ENCODE measurements at regions not wholly inside any gene's neighbourhood (a gene's known extent, or its start where the extent isn't known, plus 50 kb on each side); places are given as distances from the start of the nearest gene placed in this dataset.
"Not testable (repeated sequence)": the region's sequence is repeated elsewhere in the genome, so short reads cannot be mapped to it uniquely, and the experiment has no call there.

DNA sequence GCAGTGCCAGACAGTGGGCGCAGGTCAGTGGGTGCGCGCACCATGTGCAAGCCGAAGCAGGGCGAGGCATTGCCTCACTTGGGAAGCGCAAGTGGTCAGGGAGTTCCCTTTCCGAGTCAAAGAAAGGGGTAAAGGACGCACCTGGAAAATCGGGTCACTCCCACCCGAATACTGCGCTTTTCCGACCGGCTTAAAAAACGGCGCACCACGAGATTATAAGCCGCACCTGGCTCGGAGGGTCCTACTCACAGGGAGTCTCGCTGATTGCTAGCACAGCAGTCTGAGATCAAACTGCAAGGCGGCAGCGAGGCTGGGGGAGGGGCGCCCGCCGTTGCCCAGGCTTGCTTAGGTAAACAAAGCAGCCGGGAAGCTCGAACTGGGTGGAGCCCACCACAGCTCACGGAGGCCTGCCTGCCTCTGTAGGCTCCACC is 77.9 kb downstream of the NR4A2 start:
- DNase-seq (ENCODE audit: low spot score): not testable (repeated sequence)

- no peak for DNase-seq (ENCODE audit: low spot score)
Measured at GRCh38 chr2:156253765-156254164, 78.8 kb downstream of the NR4A2 start.

- DNase-seq (ENCODE audit: low spot score): no peak
Measured at GRCh38 chr2:156242874-156243273, 89.6 kb downstream of the NR4A2 start.

DNA sequence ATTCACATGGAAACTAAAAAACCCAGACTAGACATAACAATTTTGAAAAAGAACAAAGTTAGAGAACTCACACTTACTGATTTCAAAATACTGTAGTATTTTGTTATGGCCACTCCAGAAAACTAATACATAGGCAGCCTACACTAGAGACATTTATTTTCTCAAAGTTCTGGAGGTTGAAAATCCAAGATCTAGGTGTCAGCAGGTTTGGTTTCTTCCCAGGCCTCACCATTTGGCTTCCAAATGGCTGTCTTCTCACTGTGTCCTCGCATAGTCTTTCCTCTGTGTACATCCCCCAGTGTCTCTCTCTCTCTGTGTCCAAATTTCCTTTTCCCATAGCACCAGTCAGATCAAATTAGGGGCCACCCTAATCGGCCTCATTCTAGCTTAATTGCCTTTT is 95.0 kb downstream of the NR4A2 start:
- no peak for DNase-seq (ENCODE audit: low spot score)

DNA sequence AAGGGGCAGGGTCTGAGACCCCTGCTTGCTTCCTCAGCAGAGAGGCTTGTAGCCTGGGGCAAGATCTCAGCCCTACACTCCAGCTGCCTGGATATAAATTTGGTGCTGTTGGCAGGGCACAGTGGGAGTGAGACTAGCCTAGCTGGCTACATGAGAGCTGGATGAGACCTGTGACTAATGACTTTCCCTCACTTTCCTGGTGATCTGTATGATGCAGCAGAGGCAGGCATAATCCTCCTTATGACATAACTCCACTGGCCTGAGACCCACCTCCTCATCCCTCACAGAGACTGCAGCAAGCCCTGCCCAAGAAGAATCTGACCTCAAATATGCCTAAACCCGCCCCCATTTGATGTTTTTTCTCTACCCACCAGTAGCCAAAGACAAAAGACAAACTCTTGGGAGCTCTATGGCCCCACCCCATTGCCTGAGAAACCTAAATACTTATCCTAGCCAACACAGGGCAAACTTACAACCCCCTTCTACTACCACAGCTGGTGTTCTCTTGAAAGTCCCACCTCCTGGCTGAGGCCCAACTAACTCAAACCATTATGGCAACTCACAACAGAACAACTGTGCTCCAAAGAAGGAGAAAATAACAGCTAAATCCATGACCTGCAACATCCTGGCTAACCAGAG is 102.7 kb downstream of the NR4A2 start:
- no peak for DNase-seq (ENCODE audit: low spot score)

GRCh38 chr2:156223328-156223727 is 109.2 kb downstream of the NR4A2 start:
- DNase-seq (ENCODE audit: low spot score): not testable (repeated sequence)

- DNase-seq (ENCODE audit: low spot score): no peak
Measured at GRCh38 chr2:156221703-156222102, 110.8 kb downstream of the NR4A2 start.

DNA sequence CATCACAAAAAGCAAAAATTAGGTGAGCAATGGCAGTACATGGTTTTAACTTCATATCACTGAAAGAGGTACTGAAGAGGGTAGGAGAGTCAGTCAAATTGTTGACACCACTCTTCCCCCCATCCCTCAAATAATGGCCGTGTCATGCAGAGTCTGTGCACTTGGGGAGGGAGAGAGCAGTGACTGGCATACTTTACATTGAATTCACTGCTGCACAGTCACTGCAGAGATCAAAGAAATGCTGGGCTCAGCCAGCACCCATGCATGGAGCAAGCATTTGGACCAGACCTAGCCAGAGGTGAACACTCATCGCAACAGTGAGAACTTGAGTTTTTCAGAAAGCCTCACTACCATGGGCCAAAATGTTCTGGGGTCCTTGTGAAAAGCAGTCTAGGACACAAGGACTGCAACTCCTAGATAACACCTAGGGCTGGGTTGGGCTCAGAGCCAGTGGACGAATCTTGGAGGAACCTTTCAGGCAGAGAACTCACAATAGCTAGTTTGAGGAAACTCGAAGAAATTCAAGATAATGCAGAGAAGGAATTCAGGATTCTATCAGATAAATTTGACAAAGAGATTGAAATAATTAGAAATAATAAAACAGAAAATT is 112.9 kb downstream of the NR4A2 start:
- no peak for DNase-seq (ENCODE audit: low spot score)

- no peak for DNase-seq (ENCODE audit: low spot score)
Measured at GRCh38 chr2:156215656-156216055, 116.9 kb downstream of the NR4A2 start.

DNA sequence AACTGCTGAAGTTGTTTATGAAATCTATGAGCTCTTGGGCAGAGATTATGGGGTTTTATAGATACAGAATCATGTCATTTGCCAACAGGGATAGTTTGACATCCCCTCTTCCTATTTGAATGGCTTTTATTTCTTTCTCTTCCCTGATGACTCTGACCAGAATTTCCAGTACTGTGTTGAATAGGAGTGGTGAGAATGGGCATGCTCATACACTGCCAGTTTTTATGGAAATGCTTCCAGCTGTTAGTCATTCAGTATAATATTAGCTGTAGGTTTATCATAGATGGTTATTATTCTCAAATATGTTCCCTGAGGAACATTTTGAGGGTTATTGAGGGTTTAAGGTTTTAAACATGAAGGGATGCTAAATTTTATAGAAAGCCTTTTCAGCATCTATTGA is 121.2 kb downstream of the NR4A2 start:
- DNase-seq (ENCODE audit: low spot score): no peak

- no peak for DNase-seq (ENCODE audit: low spot score)
Measured at GRCh38 chr2:156206355-156206754, 126.2 kb downstream of the NR4A2 start.

DNA sequence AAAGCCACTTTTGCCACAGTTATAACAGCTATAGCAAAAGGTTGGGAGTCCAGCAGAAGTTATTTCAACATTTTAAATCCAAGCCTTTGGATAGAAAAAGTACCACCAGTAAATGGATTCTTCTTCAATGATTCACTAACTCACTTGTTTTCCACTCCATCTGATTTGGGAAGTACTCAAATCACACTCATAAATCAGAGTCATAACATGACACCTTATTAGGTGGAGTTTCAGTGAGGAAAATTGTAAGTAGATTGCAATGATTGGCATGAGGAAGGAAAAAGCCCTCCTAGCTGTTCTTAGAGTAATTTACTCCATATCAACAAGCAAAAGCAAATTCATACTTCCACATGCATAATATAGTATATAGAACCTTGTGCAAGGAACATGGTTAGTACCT is 132.9 kb downstream of the NR4A2 start:
- DNase-seq (ENCODE audit: low spot score): no peak

DNA sequence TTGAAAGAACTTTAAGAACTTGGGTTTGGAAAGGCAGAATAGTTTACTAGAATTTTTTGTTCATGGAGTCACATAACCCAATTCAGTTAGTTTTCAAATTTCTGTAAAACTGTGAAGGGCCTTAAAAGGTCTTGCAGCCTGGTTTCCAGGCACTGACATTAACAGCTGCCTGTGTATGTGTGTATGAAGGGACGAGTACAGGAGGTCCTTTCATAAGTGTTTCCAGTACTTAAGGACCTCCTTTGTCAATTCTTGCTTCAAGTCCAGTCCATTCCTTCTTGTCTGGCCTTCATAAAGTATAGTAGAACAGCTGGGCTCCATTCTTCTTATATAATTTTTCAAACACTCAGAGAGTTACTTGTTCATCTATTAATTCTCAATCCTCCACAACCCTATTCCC is 136.5 kb downstream of the NR4A2 start:
- DNase-seq (ENCODE audit: low spot score): no peak

GRCh38 chr2:156192468-156192867 is 140.1 kb downstream of the NR4A2 start:
- DNase-seq (ENCODE audit: low spot score): no peak

DNA sequence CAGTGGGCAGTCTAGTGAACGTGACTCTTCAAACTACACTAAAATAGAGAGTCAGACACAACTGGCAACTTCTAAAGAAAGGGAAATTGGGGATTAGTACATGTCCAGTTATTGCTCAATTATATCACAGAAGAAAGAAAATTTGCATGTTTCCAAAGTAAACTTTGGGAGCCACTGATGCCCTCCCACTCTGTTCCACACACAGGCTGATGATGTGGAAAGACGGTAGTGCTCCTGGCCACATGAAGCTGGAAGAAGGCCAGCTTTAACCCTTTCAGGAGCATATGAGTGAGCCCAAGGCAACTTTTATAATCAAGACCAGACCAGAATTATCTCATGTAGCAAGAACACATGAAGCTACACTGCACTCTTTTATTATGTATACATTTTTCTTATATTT is 141.0 kb downstream of the NR4A2 start:
- no peak for DNase-seq (ENCODE audit: low spot score)

GRCh38 chr2:156190517-156190916 is 142.0 kb downstream of the NR4A2 start:
- DNase-seq (ENCODE audit: low spot score): no peak

GRCh38 chr2:156189584-156189983 is 142.9 kb downstream of the NR4A2 start:
- no peak for DNase-seq (ENCODE audit: low spot score)

DNA sequence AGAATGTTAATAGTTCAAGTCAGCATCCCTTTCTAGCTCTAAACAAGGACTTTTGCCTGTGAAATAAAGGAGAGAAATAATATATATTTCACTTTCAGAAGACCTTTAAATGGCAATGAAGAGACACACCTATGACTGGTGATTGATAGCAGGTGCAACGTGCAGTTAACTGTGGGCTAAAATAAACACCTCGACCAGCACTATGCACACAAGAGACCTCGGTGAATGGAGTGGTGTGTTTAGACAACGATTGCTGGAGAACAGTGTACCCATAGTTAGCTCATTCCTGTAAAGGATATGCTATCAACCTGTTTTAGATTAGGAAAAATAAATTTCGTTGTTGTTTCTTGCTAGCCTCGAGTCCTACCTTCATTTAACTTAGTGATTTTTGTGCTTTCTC is 143.4 kb downstream of the NR4A2 start:
- no peak for DNase-seq (ENCODE audit: low spot score)

DNA sequence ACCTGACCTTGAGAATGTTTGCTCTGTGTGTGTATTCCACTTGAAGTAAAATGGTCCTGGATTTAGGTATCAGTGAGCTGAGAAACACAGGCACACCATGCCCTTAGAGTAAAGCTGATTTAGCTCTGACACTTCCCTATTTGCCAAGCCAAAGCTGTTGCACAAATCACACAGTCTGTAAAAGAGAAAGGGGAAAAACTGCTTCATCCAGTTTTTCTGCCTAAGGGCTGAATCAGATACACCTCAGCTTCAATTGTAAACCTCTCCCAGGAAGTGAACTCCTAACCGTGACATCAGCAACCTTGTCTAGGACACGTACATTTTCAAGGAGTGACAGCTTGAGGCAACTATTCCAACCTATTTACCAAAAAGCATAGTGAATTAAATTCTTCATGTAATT is 150.4 kb downstream of the NR4A2 start:
- no peak for DNase-seq (ENCODE audit: low spot score)

- no peak for DNase-seq (ENCODE audit: low spot score)
Measured at GRCh38 chr2:156181208-156181607, 151.3 kb downstream of the NR4A2 start.

GRCh38 chr2:156177654-156178053 is 154.9 kb downstream of the NR4A2 start:
- DNase-seq (ENCODE audit: low spot score): no peak

DNA sequence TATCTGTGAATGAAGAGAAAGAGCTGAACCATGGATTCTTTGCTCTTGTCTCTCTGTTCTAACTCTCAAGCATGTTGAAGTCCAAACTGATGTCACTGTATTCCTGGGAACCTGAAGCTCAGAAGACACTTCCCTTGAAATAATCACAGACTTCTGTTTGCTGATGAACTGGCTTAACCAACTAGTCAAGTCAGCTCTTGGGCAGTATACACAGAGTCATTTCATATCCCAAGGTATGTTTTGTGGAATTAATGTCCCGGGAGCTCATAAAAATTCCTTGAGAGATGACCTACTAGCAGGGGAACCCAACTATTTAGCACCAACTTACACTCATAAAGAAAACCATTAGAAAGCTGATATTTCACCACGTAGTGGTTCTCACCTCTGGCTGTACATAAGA is 156.6 kb downstream of the NR4A2 start:
- DNase-seq (ENCODE audit: low spot score): no peak

GRCh38 chr2:156170929-156171328 is 161.6 kb downstream of the NR4A2 start:
- DNase-seq (ENCODE audit: low spot score): no peak

- no peak for DNase-seq (ENCODE audit: low spot score)
Measured at GRCh38 chr2:156165742-156166141, 166.8 kb downstream of the NR4A2 start.
